ENCODE measurements at regions not wholly inside any gene's neighbourhood (a gene's known extent, or its start where the extent isn't known, plus 50 kb on each side); places are given as distances from the start of the nearest gene placed in this dataset.

- H3K9ac ChIP-seq (ENCODE audit: low read length in 5 of 5) = no peak overlapping the region
- H3K4me1 ChIP-seq (ENCODE audit: control insufficient read depth in 5 of 5, insufficient read depth in 5 of 5, low read length in 5 of 5) = peaks cover 0 to 5% (median 4%) of the 10 kb centered on the region in 5 donors
- no peaks in the 10 kb centered on the region for H3K9me3 ChIP-seq (ENCODE audit: control insufficient read depth in 5 of 5, low read length in 5 of 5)
- H3K4me3 ChIP-seq (ENCODE audit: low read depth in 1 of 5, low read length in 5 of 5) = no peak overlapping the region
- no peaks in the 10 kb centered on the region for H3K36me3 ChIP-seq (ENCODE audit: control insufficient read depth in 5 of 5, insufficient read depth in 5 of 5, low read length in 5 of 5)
- H3K27ac ChIP-seq (ENCODE audit: low read depth, low read length) = no peak overlapping the region
- no peaks in the 10 kb centered on the region for H3K27me3 ChIP-seq (ENCODE audit: control insufficient read depth in 5 of 5, insufficient read depth in 4 of 5, low read length in 5 of 5)
Observed at GRCh38 chr14:61625165-61625564, 70.1 kb upstream of the HIF1A start.

GRCh38 chr14:61627612-61628011, 67.7 kb upstream of the HIF1A start:
- H3K4me1 ChIP-seq (ENCODE audit: control insufficient read depth in 5 of 5, insufficient read depth in 5 of 5, low read length in 5 of 5) = no peaks in the 10 kb centered on the region
- no peaks in the 10 kb centered on the region for H3K27me3 ChIP-seq (ENCODE audit: control insufficient read depth in 5 of 5, insufficient read depth in 4 of 5, low read length in 5 of 5)
- H3K4me3 ChIP-seq (ENCODE audit: low read depth in 1 of 5, low read length in 5 of 5) = no peak overlapping the region
- no peaks in the 10 kb centered on the region for H3K36me3 ChIP-seq (ENCODE audit: control insufficient read depth in 5 of 5, insufficient read depth in 5 of 5, low read length in 5 of 5)
- H3K27ac ChIP-seq (ENCODE audit: low read depth, low read length) = no peak overlapping the region
- H3K9ac ChIP-seq (ENCODE audit: low read length in 5 of 5) = no peak overlapping the region
- no peaks in the 10 kb centered on the region for H3K9me3 ChIP-seq (ENCODE audit: control insufficient read depth in 5 of 5, low read length in 5 of 5)

- H3K4me1 ChIP-seq (ENCODE audit: control insufficient read depth in 5 of 5, insufficient read depth in 5 of 5, low read length in 5 of 5) = no peaks in the 10 kb centered on the region
- H3K36me3 ChIP-seq (ENCODE audit: control insufficient read depth in 5 of 5, insufficient read depth in 5 of 5, low read length in 5 of 5) = no peaks in the 10 kb centered on the region
- no peaks in the 10 kb centered on the region for H3K9me3 ChIP-seq (ENCODE audit: control insufficient read depth in 5 of 5, low read length in 5 of 5)
- H3K4me3 ChIP-seq (ENCODE audit: low read depth in 1 of 5, low read length in 5 of 5) = no peak overlapping the region
- H3K27ac ChIP-seq (ENCODE audit: low read depth, low read length) = no peak overlapping the region
- H3K27me3 ChIP-seq (ENCODE audit: control insufficient read depth in 5 of 5, insufficient read depth in 4 of 5, low read length in 5 of 5) = no peaks in the 10 kb centered on the region
- no peak overlapping the region for H3K9ac ChIP-seq (ENCODE audit: low read length in 5 of 5)
Observed at GRCh38 chr14:61628016-61628725, 67.1 kb upstream of the HIF1A start.

GRCh38 chr14:61630399-61631044, 64.8 kb upstream of the HIF1A start:
- H3K9me3 ChIP-seq (ENCODE audit: control insufficient read depth in 5 of 5, low read length in 5 of 5) = no peaks in the 10 kb centered on the region
- H3K27me3 ChIP-seq (ENCODE audit: control insufficient read depth in 5 of 5, insufficient read depth in 4 of 5, low read length in 5 of 5) = no peaks in the 10 kb centered on the region
- H3K36me3 ChIP-seq (ENCODE audit: control insufficient read depth in 5 of 5, insufficient read depth in 5 of 5, low read length in 5 of 5) = no peaks in the 10 kb centered on the region

GRCh38 chr14:61631045-61631687, 64.1 kb upstream of the HIF1A start:
- H3K27ac ChIP-seq (ENCODE audit: low read depth, low read length) = no peak overlapping the region
- H3K27me3 ChIP-seq (ENCODE audit: control insufficient read depth in 5 of 5, insufficient read depth in 4 of 5, low read length in 5 of 5) = no peaks in the 10 kb centered on the region
- H3K9me3 ChIP-seq (ENCODE audit: control insufficient read depth in 5 of 5, low read length in 5 of 5) = no peaks in the 10 kb centered on the region
- no peak overlapping the region for H3K4me3 ChIP-seq (ENCODE audit: low read depth in 1 of 5, low read length in 5 of 5)
- no peaks in the 10 kb centered on the region for H3K4me1 ChIP-seq (ENCODE audit: control insufficient read depth in 5 of 5, insufficient read depth in 5 of 5, low read length in 5 of 5)
- no peaks in the 10 kb centered on the region for H3K36me3 ChIP-seq (ENCODE audit: control insufficient read depth in 5 of 5, insufficient read depth in 5 of 5, low read length in 5 of 5)
- no peak overlapping the region for H3K9ac ChIP-seq (ENCODE audit: low read length in 5 of 5)

More at GRCh38 chr14:61630399-61631044, 64.8 kb upstream of the HIF1A start:
- no peak overlapping the region for H3K4me3 ChIP-seq (ENCODE audit: low read depth in 1 of 5, low read length in 5 of 5)
- H3K9ac ChIP-seq (ENCODE audit: low read length in 5 of 5) = no peak overlapping the region
- no peak overlapping the region for H3K27ac ChIP-seq (ENCODE audit: low read depth, low read length)
- no peaks in the 10 kb centered on the region for H3K4me1 ChIP-seq (ENCODE audit: control insufficient read depth in 5 of 5, insufficient read depth in 5 of 5, low read length in 5 of 5)

GRCh38 chr14:61632401-61632800, 62.9 kb upstream of the HIF1A start:
- Histone ChIP-seq H3K36me3 (ENCODE audit: control insufficient read depth in 5 of 5, insufficient read depth in 5 of 5, low read length in 5 of 5) (no peaks in the 10 kb centered on the region), H3K27me3 (ENCODE audit: control insufficient read depth in 5 of 5, insufficient read depth in 4 of 5, low read length in 5 of 5) (no peaks in the 10 kb centered on the region), H3K4me3 (ENCODE audit: low read depth in 1 of 5, low read length in 5 of 5) (no peak overlapping the region), H3K9ac (ENCODE audit: low read length in 5 of 5) (no peak overlapping the region), H3K27ac (ENCODE audit: low read depth, low read length) (no peak overlapping the region), H3K4me1 (ENCODE audit: control insufficient read depth in 5 of 5, insufficient read depth in 5 of 5, low read length in 5 of 5) (no peaks in the 10 kb centered on the region), H3K9me3 (ENCODE audit: control insufficient read depth in 5 of 5, low read length in 5 of 5) (no peaks in the 10 kb centered on the region)

- Histone ChIP-seq H3K4me1 (ENCODE audit: control insufficient read depth in 5 of 5, insufficient read depth in 5 of 5, low read length in 5 of 5) (peaks cover 0 to under 1% (median 0%) of the 10 kb centered on the region in 5 donors), H3K27me3 (ENCODE audit: control insufficient read depth in 5 of 5, insufficient read depth in 4 of 5, low read length in 5 of 5) (no peaks in the 10 kb centered on the region), H3K36me3 (ENCODE audit: control insufficient read depth in 5 of 5, insufficient read depth in 5 of 5, low read length in 5 of 5) (no peaks in the 10 kb centered on the region), H3K27ac (ENCODE audit: low read depth, low read length) (no peak overlapping the region), H3K9ac (ENCODE audit: low read length in 5 of 5) (no peak overlapping the region), H3K9me3 (ENCODE audit: control insufficient read depth in 5 of 5, low read length in 5 of 5) (no peaks in the 10 kb centered on the region), H3K4me3 (ENCODE audit: low read depth in 1 of 5, low read length in 5 of 5) (no peak overlapping the region)
Observed at GRCh38 chr14:61632807-61633206, 62.5 kb upstream of the HIF1A start.

- Histone ChIP-seq H3K4me1 (ENCODE audit: control insufficient read depth in 5 of 5, insufficient read depth in 5 of 5, low read length in 5 of 5) (peaks cover 0 to 5% (median 0%) of the 10 kb centered on the region in 5 donors), H3K36me3 (ENCODE audit: control insufficient read depth in 5 of 5, insufficient read depth in 5 of 5, low read length in 5 of 5) (no peaks in the 10 kb centered on the region), H3K27me3 (ENCODE audit: control insufficient read depth in 5 of 5, insufficient read depth in 4 of 5, low read length in 5 of 5) (no peaks in the 10 kb centered on the region), H3K4me3 (ENCODE audit: low read depth in 1 of 5, low read length in 5 of 5) (no peak overlapping the region), H3K27ac (ENCODE audit: low read depth, low read length) (no peak overlapping the region), H3K9ac (ENCODE audit: low read length in 5 of 5) (no peak overlapping the region), H3K9me3 (ENCODE audit: control insufficient read depth in 5 of 5, low read length in 5 of 5) (no peaks in the 10 kb centered on the region)
Observed at GRCh38 chr14:61636291-61636690, 59.0 kb upstream of the HIF1A start.

- Histone ChIP-seq H3K36me3 (ENCODE audit: control insufficient read depth in 5 of 5, insufficient read depth in 5 of 5, low read length in 5 of 5) (no peaks in the 10 kb centered on the region), H3K4me1 (ENCODE audit: control insufficient read depth in 5 of 5, insufficient read depth in 5 of 5, low read length in 5 of 5) (peaks cover 0 to 5% (median 0%) of the 10 kb centered on the region in 5 donors), H3K27ac (ENCODE audit: low read depth, low read length) (no peak overlapping the region), H3K9ac (ENCODE audit: low read length in 5 of 5) (no peak overlapping the region), H3K9me3 (ENCODE audit: control insufficient read depth in 5 of 5, low read length in 5 of 5) (no peaks in the 10 kb centered on the region), H3K4me3 (ENCODE audit: low read depth in 1 of 5, low read length in 5 of 5) (no peak overlapping the region), H3K27me3 (ENCODE audit: control insufficient read depth in 5 of 5, insufficient read depth in 4 of 5, low read length in 5 of 5) (no peaks in the 10 kb centered on the region)
Observed at GRCh38 chr14:61636779-61637178, 58.5 kb upstream of the HIF1A start.

Data from subcutaneous abdominal adipose tissue (tissue), 5 donors.